ENCODE measurements at regions not wholly inside any gene's neighbourhood (a gene's known extent, or its start where the extent isn't known, plus 50 kb on each side); places are given as distances from the start of the nearest gene placed in this dataset.

- in situ Hi-C loops (cut with HindIII; ENCODE audit: low pct_unique_long_range_greater_than_20kb, low sequenced_read_pairs): no loop called here
- no peak for TF ChIP-seq JUND (IDR thresholded peaks at IDR 0.05; ENCODE audit: low read depth)
- DNase-seq (ENCODE audit: low read depth in 1 of 2, low spot score in 1 of 2): no peak
Observed at GRCh38 chr2:100666996-100667395, 104.2 kb downstream of the PDCL3 start.

DNA sequence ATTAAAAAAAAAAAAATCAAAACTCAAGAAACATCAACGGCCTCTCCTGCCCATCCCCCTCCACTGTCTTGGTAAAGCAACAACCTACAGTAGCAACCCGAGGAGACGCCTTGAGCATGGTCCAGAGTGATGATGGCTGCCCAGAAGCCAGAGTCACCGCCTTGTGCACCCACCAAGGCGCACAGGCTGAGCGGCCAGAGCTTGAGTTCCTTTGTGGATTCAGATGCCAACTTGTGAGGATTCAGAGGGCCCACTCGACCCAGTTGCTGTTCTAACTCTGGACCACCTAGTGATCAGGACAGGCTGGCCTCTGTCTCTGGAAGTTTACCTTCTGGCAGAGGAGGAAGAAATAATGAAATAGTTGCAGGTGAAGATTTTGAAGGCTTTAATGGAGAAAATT, 105.0 kb downstream of the PDCL3 start:
- in situ Hi-C loops (cut with HindIII; ENCODE audit: low pct_unique_long_range_greater_than_20kb, low sequenced_read_pairs): no loop called here
- DNase-seq (ENCODE audit: low read depth in 1 of 2, low spot score in 1 of 2): no peak
- TF ChIP-seq JUND (IDR thresholded peaks at IDR 0.05; ENCODE audit: low read depth): no peak

DNA sequence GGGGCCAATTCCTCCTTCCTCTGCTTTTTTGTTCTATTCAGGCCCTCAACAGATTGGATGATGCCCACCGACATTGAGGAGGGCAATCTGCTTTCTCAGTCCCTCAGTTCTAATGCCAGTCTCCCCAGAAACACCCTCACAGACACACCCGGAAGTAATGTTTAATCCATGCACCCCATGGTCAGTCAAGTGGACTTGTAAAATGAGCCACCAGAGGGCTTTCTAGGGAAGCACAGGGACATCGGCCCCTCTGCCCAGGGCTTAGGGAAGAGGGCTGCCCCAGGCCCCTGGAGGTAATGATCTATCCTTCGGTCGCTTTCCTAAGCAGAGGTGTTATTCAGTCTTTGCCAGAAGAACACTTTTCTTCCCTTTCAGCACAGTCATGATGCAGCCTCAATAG, 107.4 kb downstream of the PDCL3 start:
- in situ Hi-C loops (cut with HindIII; ENCODE audit: low pct_unique_long_range_greater_than_20kb, low sequenced_read_pairs): no loop called here
- DNase-seq (ENCODE audit: low read depth in 1 of 2, low spot score in 1 of 2): no peak
- TF ChIP-seq JUND (IDR thresholded peaks at IDR 0.05; ENCODE audit: low read depth): no peak

GRCh38 chr2:100673115-100673514, 110.3 kb downstream of the PDCL3 start:
- in situ Hi-C loops (cut with HindIII; ENCODE audit: low pct_unique_long_range_greater_than_20kb, low sequenced_read_pairs): no loop called here
- no peak for DNase-seq (ENCODE audit: low read depth in 1 of 2, low spot score in 1 of 2)
- no peak for TF ChIP-seq JUND (IDR thresholded peaks at IDR 0.05; ENCODE audit: low read depth)

GRCh38 chr2:100673691-100674485, 111.1 kb downstream of the PDCL3 start:
- no peak for TF ChIP-seq JUND (IDR thresholded peaks at IDR 0.05; ENCODE audit: low read depth)
- in situ Hi-C loops (cut with HindIII; ENCODE audit: low pct_unique_long_range_greater_than_20kb, low sequenced_read_pairs): no loop called here

DNA sequence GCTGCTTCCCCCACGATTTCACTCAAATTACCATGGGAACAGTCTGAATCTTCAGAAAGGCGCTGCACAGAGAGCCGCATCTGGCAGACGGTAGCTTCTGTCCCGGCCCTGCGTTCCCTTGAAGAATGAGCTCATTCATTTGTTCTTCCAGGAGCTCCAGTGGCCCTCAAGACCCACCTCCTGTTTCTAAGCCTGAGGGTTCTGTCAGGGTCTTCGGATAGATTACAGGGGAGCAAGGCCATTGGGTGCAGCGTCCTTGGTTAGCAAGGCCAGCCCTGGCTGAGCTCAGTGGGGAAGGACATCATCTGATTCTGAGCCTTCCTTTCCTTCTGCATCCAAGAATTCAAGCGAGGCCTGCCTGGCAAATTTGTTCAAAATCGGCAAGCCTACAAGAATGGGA, 111.9 kb downstream of the PDCL3 start:
- DNase-seq (ENCODE audit: low read depth in 1 of 2, low spot score in 1 of 2): no peak
- in situ Hi-C loops (cut with HindIII; ENCODE audit: low pct_unique_long_range_greater_than_20kb, low sequenced_read_pairs): no loop called here
- TF ChIP-seq JUND (IDR thresholded peaks at IDR 0.05; ENCODE audit: low read depth): no peak

More at GRCh38 chr2:100673691-100674485, 111.1 kb downstream of the PDCL3 start:
- no peak for DNase-seq (ENCODE audit: low read depth in 1 of 2, low spot score in 1 of 2)

DNA sequence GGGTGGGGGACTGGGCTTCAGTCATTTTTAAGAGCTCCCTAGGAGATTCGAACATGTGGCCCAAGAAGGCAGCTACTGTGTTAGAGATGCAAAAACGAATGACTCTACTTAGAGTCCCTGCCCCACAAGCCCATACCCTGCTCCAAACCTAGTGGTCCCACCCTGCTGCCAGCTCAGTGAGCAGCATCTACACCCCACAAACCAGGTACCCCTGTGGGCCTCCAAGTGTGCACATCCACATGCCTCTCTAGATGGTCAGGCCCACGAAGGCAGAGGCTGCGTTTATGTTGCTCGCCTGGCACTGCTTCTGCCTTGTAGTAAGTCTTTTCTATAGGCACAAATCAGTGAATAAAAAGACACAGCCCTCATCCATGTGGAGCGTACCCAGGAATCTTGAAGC, 112.6 kb downstream of the PDCL3 start:
- TF ChIP-seq JUND (IDR thresholded peaks at IDR 0.05; ENCODE audit: low read depth): no peak
- no peak for DNase-seq (ENCODE audit: low read depth in 1 of 2, low spot score in 1 of 2)
- in situ Hi-C loops (cut with HindIII; ENCODE audit: low pct_unique_long_range_greater_than_20kb, low sequenced_read_pairs): no loop called here

DNA sequence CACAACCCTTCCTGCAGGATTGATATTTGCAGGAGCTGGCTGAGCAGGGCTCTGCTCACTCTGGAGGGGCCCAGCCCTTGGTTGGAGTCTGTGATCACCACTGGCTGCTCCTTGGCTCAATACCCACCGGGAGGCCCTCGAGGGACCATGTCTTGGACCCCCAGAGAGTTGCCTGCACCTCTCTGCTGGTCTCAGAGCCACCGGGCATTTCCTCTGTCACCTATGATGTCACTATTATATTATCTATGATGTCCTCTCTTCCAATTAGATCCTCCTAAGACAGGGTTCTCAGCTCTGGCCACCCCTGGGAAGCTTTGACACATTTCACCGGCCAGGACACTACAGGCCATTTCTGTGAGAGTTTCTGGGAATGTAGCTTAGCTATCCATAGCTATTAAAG, 113.1 kb downstream of the PDCL3 start:
- DNase-seq (ENCODE audit: low read depth in 1 of 2, low spot score in 1 of 2): no peak
- in situ Hi-C loops (cut with HindIII; ENCODE audit: low pct_unique_long_range_greater_than_20kb, low sequenced_read_pairs): no loop called here
- TF ChIP-seq JUND (IDR thresholded peaks at IDR 0.05; ENCODE audit: low read depth): no peak

- TF ChIP-seq JUND (IDR thresholded peaks at IDR 0.05; ENCODE audit: low read depth): no peak
- in situ Hi-C loops (cut with HindIII; ENCODE audit: low pct_unique_long_range_greater_than_20kb, low sequenced_read_pairs): no loop called here
- DNase-seq (ENCODE audit: low read depth in 1 of 2, low spot score in 1 of 2): no peak
Observed at GRCh38 chr2:100676346-100676745, 113.6 kb downstream of the PDCL3 start.

GRCh38 chr2:100677611-100678185, 114.9 kb downstream of the PDCL3 start:
- no peak for TF ChIP-seq JUND (IDR thresholded peaks at IDR 0.05; ENCODE audit: low read depth)
- no peak for DNase-seq (ENCODE audit: low read depth in 1 of 2, low spot score in 1 of 2)
- in situ Hi-C loops (cut with HindIII; ENCODE audit: low pct_unique_long_range_greater_than_20kb, low sequenced_read_pairs): no loop called here

DNA sequence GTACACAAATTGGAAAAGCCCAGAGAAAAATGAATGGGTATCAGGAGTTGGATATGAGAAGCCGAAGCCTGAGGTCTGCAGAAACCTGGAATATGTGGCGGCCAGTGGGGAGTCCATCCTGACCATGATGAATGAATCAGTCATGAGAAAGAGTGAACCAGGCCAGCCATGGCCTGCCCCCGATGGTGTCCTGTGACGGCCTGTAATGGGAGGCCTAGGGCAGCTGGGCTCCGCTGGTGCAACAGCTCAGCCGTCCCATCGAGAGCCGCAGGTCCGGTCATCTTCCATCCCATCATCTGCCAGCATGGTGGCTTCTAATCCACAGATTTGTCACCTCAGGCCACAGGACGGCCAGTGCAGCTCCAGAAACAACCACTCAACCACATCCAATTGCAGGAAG, 116.4 kb downstream of the PDCL3 start:
- no peak for TF ChIP-seq JUND (IDR thresholded peaks at IDR 0.05; ENCODE audit: low read depth)
- in situ Hi-C loops (cut with HindIII; ENCODE audit: low pct_unique_long_range_greater_than_20kb, low sequenced_read_pairs): no loop called here
- no peak for DNase-seq (ENCODE audit: low read depth in 1 of 2, low spot score in 1 of 2)

DNA sequence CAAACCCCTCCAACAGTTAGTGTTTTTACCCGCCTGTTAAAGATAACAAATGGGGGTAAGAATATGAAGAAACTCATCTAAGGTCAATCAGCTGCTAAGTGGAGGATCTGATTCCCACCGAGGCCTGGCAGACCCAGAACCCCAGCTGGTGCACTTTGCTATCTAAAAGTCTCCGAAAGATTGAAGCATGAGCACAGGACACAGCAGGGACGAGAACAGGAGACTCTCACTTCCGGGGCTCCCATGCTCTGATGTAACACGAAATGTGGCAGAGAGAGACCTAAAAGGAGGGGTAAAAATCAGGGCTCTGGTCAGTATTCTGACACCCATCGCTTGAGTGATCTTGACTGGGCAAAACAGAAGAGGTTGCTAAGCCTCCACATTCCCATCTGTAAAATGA, 119.7 kb downstream of the PDCL3 start:
- no peak for TF ChIP-seq JUND (IDR thresholded peaks at IDR 0.05; ENCODE audit: low read depth)
- in situ Hi-C loops (cut with HindIII; ENCODE audit: low pct_unique_long_range_greater_than_20kb, low sequenced_read_pairs): no loop called here
- no peak for DNase-seq (ENCODE audit: low read depth in 1 of 2, low spot score in 1 of 2)

DNA sequence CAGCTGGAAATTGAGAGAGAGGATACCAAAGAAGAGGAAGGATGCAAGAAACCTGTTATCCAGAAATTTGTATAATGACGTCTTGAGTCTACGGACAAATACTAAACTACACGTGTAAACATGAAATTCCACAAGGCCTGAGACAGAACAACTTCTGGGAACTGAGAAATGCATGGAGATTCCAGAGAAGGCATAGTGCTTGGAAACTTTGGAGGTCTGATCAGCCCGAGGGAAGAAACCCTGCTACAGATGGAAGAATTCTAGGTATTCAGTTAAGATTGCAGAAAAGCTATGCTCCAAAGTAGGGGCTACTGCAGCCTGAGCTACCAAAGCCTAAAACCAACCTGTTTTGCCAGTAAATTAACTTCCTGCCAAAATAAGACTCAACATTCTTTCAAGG, 120.4 kb downstream of the PDCL3 start:
- in situ Hi-C loops (cut with HindIII; ENCODE audit: low pct_unique_long_range_greater_than_20kb, low sequenced_read_pairs): no loop called here
- TF ChIP-seq JUND (IDR thresholded peaks at IDR 0.05; ENCODE audit: low read depth): no peak
- no peak for DNase-seq (ENCODE audit: low read depth in 1 of 2, low spot score in 1 of 2)

- in situ Hi-C loops (cut with HindIII; ENCODE audit: low pct_unique_long_range_greater_than_20kb, low sequenced_read_pairs): no loop called here
- no peak for TF ChIP-seq JUND (IDR thresholded peaks at IDR 0.05; ENCODE audit: low read depth)
Observed at GRCh38 chr2:100691846-100692245, 128.1 kb upstream of the NPAS2 start.

More at GRCh38 chr2:100691846-100692245, 128.1 kb upstream of the NPAS2 start:
- DNase-seq (ENCODE audit: low read depth in 1 of 2, low spot score in 1 of 2): no peak
